Body of pancreas (tissue), 4 donors: ENCODE measurements at regions not wholly inside any gene's neighbourhood (a gene's known extent, or its start where the extent isn't known, plus 50 kb on each side); places are given as distances from the start of the nearest gene placed in this dataset.
"Not testable (repeated sequence)": the region's sequence is repeated elsewhere in the genome, so short reads cannot be mapped to it uniquely, and the experiment has no call there.

Experiments used
- ATAC-seq: fragments of 150-250 bp; one replicate; pipeline ENCODE4 v1.9.1; 2016
- DNase-seq, 4 donors: peaks; one replicate each; pipeline ENCODE4 v3.0.0-alpha.2; 2019
- H3K27ac ChIP-seq, 4 donors: fragments of 200-600 bp; sonication (generic); 1 replicate in 3 of 4; 2 replicates in 1 of 4; pipeline versions ENCODE4 v1.5.1 to v1.6.1; 2016 to 2019; ENCODE audit warnings: mild to moderate bottlenecking in 1 of 4, mixed read lengths in 1 of 4, moderate library complexity in 1 of 4
- H3K27me3 ChIP-seq, 2 donors: fragments of 200-600 bp; sonication (generic); one replicate each; pipeline ENCODE4 v1.6.0; 2016; ENCODE audit warnings: mild to moderate bottlenecking in 1 of 2
- H3K36me3 ChIP-seq, 2 donors: fragments of 200-600 bp; sonication (generic); replicated peaks in 1 of 2; 2 replicates each; pipeline ENCODE4 v1.5.1; 2016; ENCODE audit warnings: low read depth in 2 of 2; ENCODE audit not compliant: insufficient read depth in 1 of 2
- H3K4me1 ChIP-seq: fragments of 200-600 bp; sonication (generic); one replicate; pipeline ENCODE4 v1.6.0; 2016
- H3K4me3 ChIP-seq, 2 donors: fragments of 200-600 bp; sonication (generic); 1 replicate in 1 of 2; 2 replicates in 1 of 2; pipeline ENCODE4 v1.5.1; 2016 to 2019
- H3K9me3 ChIP-seq, 3 donors: fragments of 200-600 bp; sonication (generic); 1 replicate in 2 of 3; 2 replicates in 1 of 3; pipeline ENCODE4 v1.5.1; 2016
- POLR2A ChIP-seq, 3 donors: fragments of 450-650 bp; IDR thresholded peaks; one replicate each; pipeline ENCODE4 v1.6.1; 2016; ENCODE audit warnings: antibody characterized with exemption in 3 of 3, mild to moderate bottlenecking in 2 of 3
- WGBS, 2 donors: methylation state at CpG; one replicate each; pipeline ENCODE4 v1.1.5; 2017; 5-methylcytosine and 5-hydroxymethylcytosine counted together
- intact Hi-C: fragments of 100-400 bp; cut with DNase I; formaldehyde crosslinking; loops from one replicate; pipeline ENCODE4 v1.15.1; 2023
- TF ChIP-seq, protein P1 (sequence below), 7 experiments: fragments of 450-650 bp in 4 of 7; fragments of 200-600 bp in 3 of 7; sonication (generic) in 3 of 7; IDR thresholded peaks; one replicate each; pipeline ENCODE4 v1.5.1; 2016 to 2019; ENCODE audit warnings: antibody characterized with exemption in 7 of 7

DNA sequence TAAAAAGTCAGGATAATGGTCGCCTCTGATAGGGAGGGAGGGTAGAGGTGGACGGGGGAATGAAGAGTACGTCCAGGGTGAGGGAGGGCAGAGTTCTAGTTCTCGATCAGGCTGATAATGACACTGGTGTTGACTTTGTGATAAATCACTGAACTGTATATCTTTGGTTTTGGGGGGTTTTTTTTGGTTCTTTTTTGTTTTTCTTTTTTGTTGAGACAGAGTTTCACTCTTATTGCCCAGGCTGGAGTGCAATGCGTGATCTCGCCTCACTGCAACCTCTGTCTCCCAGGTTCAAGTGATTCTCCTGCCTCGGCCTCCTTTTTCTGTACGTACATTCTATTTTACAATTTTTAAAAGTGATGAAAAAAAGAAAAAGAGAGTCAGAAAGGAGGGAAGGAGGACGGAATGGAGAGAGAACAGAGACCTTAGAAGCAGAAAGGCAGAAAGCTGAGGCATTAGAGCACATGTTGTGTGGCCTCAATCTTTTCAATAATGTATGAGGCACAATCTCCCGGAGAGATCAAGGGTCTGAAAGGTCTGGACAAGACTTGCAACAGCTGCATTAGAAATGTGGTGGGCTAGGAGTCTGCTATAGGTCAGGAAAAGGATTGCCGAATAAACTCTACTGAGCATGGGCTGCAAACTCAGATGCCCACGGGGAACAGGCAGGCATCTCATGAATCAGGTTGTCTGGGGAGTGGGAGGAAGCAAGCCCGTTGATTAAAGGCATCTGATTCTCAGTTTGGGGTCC, 174.8 kb downstream of the TOMM20 start:
- intact Hi-C loops, result no loop called here
- DNase-seq, result no peak
- WGBS, 2 donors, result 79 to 88% methylated on average over 13 of the region's 13 CpGs
- Histone ChIP-seq H3K27ac (no peak overlapping the region), H3K27me3 (no peaks in the 10 kb centered on the region), H3K4me1 (peaks cover 45% of the 10 kb centered on the region), H3K4me3 (no peak overlapping the region), H3K9me3 (no peaks in the 10 kb centered on the region), H3K36me3 (no peaks in the 10 kb centered on the region)
- ATAC-seq, result no peak
- TF ChIP-seq POLR2A (IDR thresholded peaks at IDR 0.05), result no peak

DNA sequence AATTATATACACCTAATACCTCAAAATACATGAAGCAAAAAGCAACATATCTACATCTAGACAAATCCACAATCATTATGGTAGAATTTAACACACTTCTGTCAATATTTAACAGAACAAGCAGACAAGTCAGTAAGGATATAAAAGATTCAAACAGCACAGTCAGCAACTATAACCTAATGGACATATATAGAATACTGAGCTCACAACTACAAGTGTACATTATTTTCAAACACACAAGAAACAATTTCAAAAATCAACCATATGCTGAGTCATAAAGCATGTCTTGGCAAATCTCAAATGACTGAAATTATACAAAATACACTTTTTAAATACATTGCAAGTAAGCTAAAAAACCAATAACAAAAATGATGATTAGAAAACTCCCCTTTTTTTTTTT, 178.0 kb downstream of the TOMM20 start:
- ATAC-seq, result no peak
- DNase-seq, result no peak
- H3K27ac ChIP-seq, result no peak overlapping the region
- H3K4me1 ChIP-seq, result peaks cover 13% of the 10 kb centered on the region
- TF ChIP-seq, protein P1, sequence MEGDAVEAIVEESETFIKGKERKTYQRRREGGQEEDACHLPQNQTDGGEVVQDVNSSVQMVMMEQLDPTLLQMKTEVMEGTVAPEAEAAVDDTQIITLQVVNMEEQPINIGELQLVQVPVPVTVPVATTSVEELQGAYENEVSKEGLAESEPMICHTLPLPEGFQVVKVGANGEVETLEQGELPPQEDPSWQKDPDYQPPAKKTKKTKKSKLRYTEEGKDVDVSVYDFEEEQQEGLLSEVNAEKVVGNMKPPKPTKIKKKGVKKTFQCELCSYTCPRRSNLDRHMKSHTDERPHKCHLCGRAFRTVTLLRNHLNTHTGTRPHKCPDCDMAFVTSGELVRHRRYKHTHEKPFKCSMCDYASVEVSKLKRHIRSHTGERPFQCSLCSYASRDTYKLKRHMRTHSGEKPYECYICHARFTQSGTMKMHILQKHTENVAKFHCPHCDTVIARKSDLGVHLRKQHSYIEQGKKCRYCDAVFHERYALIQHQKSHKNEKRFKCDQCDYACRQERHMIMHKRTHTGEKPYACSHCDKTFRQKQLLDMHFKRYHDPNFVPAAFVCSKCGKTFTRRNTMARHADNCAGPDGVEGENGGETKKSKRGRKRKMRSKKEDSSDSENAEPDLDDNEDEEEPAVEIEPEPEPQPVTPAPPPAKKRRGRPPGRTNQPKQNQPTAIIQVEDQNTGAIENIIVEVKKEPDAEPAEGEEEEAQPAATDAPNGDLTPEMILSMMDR (IDR thresholded peaks at IDR 0.05), result no peak
- TF ChIP-seq POLR2A (IDR thresholded peaks at IDR 0.05), result no peak
- H3K36me3 ChIP-seq, result no peaks in the 10 kb centered on the region
- no peaks in the 10 kb centered on the region for H3K9me3 ChIP-seq
- no peaks in the 10 kb centered on the region for H3K27me3 ChIP-seq
- H3K4me3 ChIP-seq, result no peak overlapping the region
- intact Hi-C loops, result no loop called here

DNA sequence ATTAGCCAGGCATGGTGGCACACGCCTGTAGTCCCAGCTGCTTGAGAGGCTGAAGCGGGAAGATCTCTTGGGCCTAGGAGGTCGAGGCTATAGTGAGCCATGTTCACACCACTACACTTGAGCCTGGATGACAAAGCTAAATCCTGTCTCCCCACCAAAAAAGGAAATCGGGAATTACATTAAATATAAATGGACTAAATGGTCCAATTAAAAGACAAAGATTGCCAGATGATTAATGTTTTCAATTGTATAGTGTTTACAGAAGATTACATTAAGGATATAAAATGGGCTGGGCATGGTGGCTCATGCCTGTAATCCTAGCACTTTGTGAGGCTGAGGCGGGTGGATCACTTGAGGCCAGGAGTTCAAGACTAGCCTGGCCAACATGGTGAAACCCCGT, 179.1 kb downstream of the TOMM20 start:
- DNase-seq, H3K4me3 ChIP-seq, H3K27me3 ChIP-seq, ATAC-seq, H3K27ac ChIP-seq, H3K36me3 ChIP-seq, H3K4me1 ChIP-seq, intact Hi-C loops, H3K9me3 ChIP-seq: not testable (repeated sequence)
- 87 to 93% methylated on average over 6 of the region's 6 CpGs for whole genome bisulfite sequencing, 2 donors

DNA sequence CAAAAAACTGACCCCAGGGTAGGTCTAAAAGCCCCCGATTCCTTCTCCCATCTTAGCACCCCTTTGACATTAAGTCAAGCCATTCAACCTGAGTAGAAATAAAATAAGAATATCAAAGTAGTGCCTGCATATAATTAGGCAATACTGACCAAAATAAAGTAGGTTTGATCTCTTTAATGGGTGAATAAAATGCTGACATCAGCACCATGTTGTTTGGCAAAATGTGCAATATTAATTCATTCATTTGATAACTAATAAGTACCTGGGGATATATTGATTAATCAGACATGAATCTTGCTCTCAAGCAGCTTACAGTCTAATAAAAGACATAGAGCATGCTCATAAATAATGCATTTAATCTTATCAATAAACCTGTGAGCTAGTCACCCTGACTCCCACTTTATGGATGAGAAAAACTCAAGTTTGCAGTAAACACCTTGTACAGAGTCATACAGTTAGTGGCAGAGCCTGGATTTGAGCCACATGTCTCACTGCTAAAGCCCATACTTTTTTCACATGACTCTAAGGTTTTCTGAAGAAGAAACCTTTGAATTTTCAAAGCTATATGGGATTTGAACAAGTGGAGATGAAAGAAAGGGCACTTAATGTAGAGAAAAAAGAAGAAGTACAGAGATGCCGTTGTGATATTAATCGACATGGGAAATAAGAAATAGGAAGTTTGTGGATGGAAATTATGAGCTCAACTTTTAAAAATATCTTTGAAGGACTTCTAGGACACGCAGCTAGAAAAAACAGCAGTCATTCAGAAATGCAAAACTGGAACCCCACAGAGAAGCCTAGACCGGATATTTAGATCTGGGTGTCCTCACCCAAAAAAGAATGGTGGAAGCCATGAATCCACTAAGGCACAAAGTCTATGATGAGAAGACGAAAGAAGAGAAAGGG, 183.9 kb downstream of the TOMM20 start:
- no peaks in the 10 kb centered on the region for H3K27me3 ChIP-seq
- no peaks in the 10 kb centered on the region for H3K36me3 ChIP-seq
- H3K4me1 ChIP-seq, result peaks cover 16% of the 10 kb centered on the region
- DNase-seq (no peak), ATAC-seq (no peak)
- no peak overlapping the region for H3K4me3 ChIP-seq
- 69 to 79% methylated on average over 6 of the region's 6 CpGs for WGBS, 2 donors
- intact Hi-C loops, result no loop called here
- TF ChIP-seq, protein P1 (IDR thresholded peaks at IDR 0.05), result no peak
- TF ChIP-seq POLR2A (IDR thresholded peaks at IDR 0.05), result no peak
- no peaks in the 10 kb centered on the region for H3K9me3 ChIP-seq
- H3K27ac ChIP-seq, result no peak overlapping the region

DNA sequence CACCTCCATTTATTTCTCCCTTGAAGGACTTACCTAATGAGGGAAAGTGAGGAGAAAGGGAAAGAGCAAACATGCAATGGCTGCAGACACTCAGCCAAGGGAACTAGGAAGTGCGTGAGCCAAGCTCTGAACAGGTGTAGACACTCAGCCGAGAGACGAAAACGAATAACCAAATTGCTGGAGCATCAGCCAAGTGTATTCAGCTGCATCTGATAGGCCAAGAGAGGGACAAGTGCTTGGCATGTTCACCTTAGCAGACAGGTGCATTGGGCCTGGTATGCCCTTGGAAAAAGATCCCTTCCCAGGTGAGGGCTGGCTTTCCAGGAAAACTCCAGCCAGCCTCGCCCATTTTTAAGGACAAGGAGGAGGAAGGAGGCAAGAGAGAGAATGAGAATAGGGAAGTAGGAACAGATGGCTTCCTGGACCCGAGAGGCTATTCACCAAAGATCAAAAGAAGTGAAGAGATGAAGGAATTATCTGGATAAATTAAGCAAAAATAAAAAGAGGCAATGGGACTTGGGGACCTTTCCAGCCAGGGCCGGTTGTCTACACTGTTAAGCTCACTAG, 184.7 kb downstream of the TOMM20 start:
- H3K27me3 ChIP-seq, result no peaks in the 10 kb centered on the region
- DNase-seq (peak in 1 of 4 donors; percentile 10), ATAC-seq (no peak)
- H3K27ac ChIP-seq, result no peak overlapping the region
- peaks cover 16% of the 10 kb centered on the region for H3K4me1 ChIP-seq
- no peaks in the 10 kb centered on the region for H3K36me3 ChIP-seq
- H3K9me3 ChIP-seq, result no peaks in the 10 kb centered on the region
- 46 to 59% methylated on average over 7 of the region's 7 CpGs for WGBS, 2 donors
- intact Hi-C loops, result no loop called here
- H3K4me3 ChIP-seq, result no peak overlapping the region
- TF ChIP-seq POLR2A (IDR thresholded peaks at IDR 0.05), result no peak
- TF ChIP-seq, protein P1 (IDR thresholded peaks at IDR 0.05), result no peak
